Right ventricle myocardium inferior (tissue), 1 donor: ENCODE measurements at regions not wholly inside any gene's neighbourhood (a gene's known extent, or its start where the extent isn't known, plus 50 kb on each side); places are given as distances from the start of the nearest gene placed in this dataset.

Source experiments
- ATAC-seq: fragments of 200-7000 bp; cut with Tn5 transposase; one replicate; pipeline ENCODE4 v1.9.1; 2020; ENCODE audit warnings: mild to moderate bottlenecking, moderate library complexity
- DNase-seq: peaks from one replicate; pipeline ENCODE4 v3.0.0; 2021; ENCODE audit errors: missing footprints
- intact Hi-C: fragments of 100-400 bp; cut with DNase I; formaldehyde crosslinking; loops from one replicate; pipeline ENCODE4 v1.11.0; 2022
- donor health status: DM: no; HTN: yes; CAD: no; lungs with severe emphysema.

DNA sequence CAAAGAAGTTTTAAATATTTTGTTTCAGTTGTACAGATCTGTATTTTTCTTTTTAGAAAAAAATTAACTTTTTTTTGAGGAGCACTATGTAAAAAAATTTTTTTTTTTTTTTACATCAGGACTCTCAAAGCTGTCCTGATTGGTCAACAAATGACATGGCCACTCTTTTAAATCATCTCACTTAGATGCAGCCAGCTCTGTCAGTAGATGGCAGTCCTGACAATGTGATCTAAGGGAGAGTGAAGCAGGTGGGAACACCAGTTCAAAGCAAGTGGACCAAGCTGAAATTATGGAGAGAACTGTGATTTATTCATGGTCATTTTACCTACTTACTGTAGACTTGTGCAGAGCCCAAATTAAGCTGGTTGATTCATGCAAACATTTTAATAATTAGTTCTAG, 174.7 kb upstream of the GPRIN3 start:
- DNase-seq (no peak), ATAC-seq (no peak)

GRCh38 chr4:89469930-89470375, 162.4 kb upstream of the GPRIN3 start:
- no peak for DNase-seq
- intact Hi-C loops, result no loop called here
- no peak for ATAC-seq

More for the DNA sequence above, 174.7 kb upstream of the GPRIN3 start:
- intact Hi-C loops, result no loop called here

- DNase-seq, result no peak
- intact Hi-C loops, result no loop called here
- ATAC-seq, result no peak
Measured at GRCh38 chr4:89469516-89469915, 161.9 kb upstream of the GPRIN3 start.

DNA sequence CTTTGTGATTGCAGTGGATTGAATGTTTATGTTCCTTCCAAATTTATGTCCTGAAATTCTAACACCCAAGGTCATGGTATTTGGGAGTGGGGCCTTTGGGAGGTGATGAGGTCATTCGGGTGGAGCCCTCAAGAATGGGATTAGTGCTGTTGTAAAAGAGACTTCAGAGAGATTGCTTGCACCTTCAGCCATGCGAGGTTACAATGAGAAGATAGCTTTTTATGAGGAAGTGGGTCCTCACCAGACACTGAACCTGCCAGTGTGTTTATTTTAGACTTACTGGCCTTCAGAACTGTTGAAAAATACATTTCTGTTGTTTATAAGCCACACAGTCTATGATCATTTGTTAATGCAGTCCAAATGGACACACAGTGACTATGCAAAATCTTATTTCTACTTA, 161.0 kb upstream of the GPRIN3 start:
- ATAC-seq, result no peak
- no peak for DNase-seq
- intact Hi-C loops, result no loop called here

GRCh38 chr4:89463341-89463740, 155.7 kb upstream of the GPRIN3 start:
- intact Hi-C loops, result no loop called here
- DNase-seq (no peak), ATAC-seq (no peak)

DNA sequence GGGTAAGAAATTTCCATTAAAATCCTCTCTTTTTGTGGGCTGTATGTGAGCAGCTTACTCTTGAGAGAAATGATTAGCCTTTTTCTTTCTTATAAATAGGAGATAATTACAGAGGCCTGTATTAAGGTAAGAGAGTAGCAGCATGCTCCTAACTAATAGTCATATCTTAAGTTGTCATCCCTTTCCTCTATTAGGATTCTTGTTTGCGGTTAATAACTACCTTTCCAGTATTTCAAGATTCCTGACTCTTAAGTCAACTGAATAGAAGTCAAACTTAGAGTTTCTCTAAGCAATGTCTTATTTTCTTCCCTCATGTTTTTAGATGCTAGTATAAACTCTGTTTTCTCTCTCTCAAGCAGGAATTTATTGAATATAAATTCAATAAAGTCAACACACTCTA, 139.9 kb upstream of the GPRIN3 start:
- DNase-seq (no peak), ATAC-seq (no peak)
- intact Hi-C loops, result no loop called here

GRCh38 chr4:89446193-89446592, 138.6 kb upstream of the GPRIN3 start:
- DNase-seq (no peak), ATAC-seq (no peak)
- intact Hi-C loops, result no loop called here

DNA sequence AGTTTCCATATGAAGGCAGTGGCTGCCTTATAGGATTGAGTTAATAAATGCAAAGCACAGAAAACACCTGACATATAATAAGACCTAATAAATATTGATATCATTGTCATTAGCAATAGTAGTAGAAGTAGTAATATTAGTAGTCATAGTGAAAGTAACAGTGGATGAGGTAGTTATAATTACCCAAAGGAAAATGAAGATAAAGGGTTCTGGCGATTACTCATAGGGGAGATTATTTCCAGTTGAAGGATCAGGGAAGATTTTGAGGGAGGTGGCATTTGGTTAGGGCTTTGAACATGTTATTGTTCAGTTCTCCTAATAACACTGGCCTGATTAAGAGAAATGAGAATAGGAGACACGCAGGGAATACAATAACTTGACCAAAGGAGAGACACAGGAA, 131.9 kb upstream of the GPRIN3 start:
- no peak for ATAC-seq
- DNase-seq, result no peak
- intact Hi-C loops, result no loop called here

GRCh38 chr4:89438102-89438831, 130.7 kb upstream of the GPRIN3 start:
- peak; percentile 20 for ATAC-seq

GRCh38 chr4:89434364-89434988, 126.9 kb upstream of the GPRIN3 start:
- ATAC-seq, result peak; percentile 37
- intact Hi-C loops, result loop anchor here (1.0 to 5.0 kb wide), 3 partner anchors 127 to 277 kb away; partner anchors contain the start of gene GPRIN3
- no peak for DNase-seq

More at GRCh38 chr4:89438102-89438831, 130.7 kb upstream of the GPRIN3 start:
- no peak for DNase-seq
- intact Hi-C loops, result no loop called here

- DNase-seq (no peak), ATAC-seq (no peak)
- intact Hi-C loops, result no loop called here
Measured at GRCh38 chr4:89427782-89428181, 120.2 kb upstream of the GPRIN3 start.

- DNase-seq, result no peak
- intact Hi-C loops, result no loop called here
Measured at GRCh38 chr4:89425023-89425422, 117.4 kb upstream of the GPRIN3 start.

GRCh38 chr4:89422441-89422990, 114.9 kb upstream of the GPRIN3 start:
- intact Hi-C loops, result no loop called here
- DNase-seq (no peak), ATAC-seq (no peak)

More at GRCh38 chr4:89425023-89425422, 117.4 kb upstream of the GPRIN3 start:
- no peak for ATAC-seq

DNA sequence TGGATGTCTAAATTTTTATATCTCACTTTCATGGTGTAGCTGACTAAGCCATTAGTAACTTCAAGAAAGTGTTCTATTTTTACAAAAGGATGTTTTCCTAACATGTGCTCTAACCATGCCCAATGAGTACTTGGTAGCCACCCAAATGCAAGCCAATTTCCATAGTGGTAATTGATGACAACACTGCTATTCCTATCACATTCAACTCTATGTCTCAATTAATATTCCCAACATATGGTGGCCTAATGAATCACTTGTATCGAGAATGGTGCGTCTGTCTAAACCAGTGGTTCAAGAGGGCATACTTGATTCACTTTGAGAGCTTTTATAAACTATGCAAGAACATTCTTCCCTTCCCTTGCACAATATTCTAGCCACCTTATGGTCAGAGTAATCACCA, 112.9 kb upstream of the GPRIN3 start:
- no peak for DNase-seq
- intact Hi-C loops, result no loop called here
- ATAC-seq, result no peak

DNA sequence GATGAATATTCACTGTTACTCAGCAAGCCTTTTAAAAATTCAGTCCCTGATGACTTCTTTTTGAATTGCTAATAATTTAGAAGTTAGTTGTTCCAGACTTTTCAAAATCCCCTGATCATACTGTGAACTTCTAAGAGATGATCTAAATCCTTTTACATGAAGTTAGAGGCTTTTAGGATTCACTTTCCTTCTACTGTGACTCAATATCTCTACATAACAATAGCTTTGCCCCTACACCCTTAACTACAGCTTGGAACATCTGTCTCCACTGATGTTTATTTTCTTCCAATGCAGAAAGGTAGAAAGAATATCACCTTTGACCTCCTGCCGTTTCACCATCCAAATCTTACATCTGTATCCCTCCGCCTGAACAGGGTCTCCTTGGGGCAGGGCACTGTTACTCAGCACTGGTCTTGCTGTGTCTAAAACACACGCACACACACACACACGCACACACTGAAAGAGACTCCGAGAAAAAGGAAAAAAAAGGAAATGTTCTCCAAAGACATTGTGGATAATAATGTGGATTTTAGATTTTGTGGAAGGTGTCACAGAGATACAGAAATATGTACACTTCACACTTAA, 111.6 kb upstream of the GPRIN3 start:
- DNase-seq (no peak), ATAC-seq (no peak)
- intact Hi-C loops, result no loop called here

GRCh38 chr4:89416960-89417359, 109.4 kb upstream of the GPRIN3 start:
- ATAC-seq (no peak), DNase-seq (no peak)
- intact Hi-C loops, result no loop called here

- intact Hi-C loops, result loop anchor here (5.0 kb wide), 1 partner anchor 106 kb away; the partner anchor contains the start of gene GPRIN3
- DNase-seq, result no peak
- peak; percentile 59 for ATAC-seq
Measured at GRCh38 chr4:89413518-89413917, 105.9 kb upstream of the GPRIN3 start.

DNA sequence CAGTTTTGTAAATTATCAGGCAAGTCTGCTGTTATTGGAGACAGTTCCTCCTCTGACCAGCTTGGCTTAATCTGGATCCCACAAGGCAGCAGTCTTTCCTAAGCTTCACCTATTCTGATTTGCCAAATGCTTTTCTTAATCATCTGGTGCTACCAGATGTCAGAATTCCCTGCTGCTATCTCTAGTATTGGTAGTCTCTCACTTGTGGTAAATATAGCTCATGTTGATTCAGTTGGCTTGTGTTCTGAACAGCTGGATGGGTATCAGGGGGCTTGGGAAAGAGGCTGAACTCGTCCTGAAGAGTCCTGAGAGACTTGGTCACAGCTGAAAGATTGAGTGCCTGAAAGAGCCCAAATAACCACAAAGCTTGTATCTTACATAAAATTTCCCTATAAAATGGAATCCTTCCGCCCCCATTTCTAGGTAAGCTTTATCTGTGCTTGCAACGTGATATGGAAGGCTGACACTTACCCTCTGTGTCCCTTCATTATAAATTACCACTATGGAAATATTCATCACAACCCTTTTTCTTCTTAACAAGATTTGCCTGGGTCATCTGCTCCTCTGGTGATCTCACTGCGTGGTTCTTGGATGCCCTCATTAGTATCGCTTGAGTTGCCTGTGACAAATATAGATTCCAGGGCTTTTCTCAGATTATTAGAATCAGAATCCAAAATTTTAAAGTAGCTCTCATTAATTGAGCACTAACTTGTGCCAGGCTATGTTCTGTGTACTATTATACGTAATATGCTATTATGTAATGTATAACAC, 104.1 kb upstream of the GPRIN3 start:
- ATAC-seq, result peak; percentile 57
- intact Hi-C loops, result loop anchor here (5.0 kb wide), 1 partner anchor 104 kb away; the partner anchor contains the start of gene GPRIN3

GRCh38 chr4:89410687-89411086, 103.1 kb upstream of the GPRIN3 start:
- no peak for ATAC-seq
- no peak for DNase-seq
- intact Hi-C loops, result loop anchor here (5.0 kb wide), 1 partner anchor 103 kb away; the partner anchor contains the start of gene GPRIN3

More for the DNA sequence above, 104.1 kb upstream of the GPRIN3 start:
- DNase-seq, result no peak
